H9 (cell line): ENCODE measurements at regions not wholly inside any gene's neighbourhood (a gene's known extent, or its start where the extent isn't known, plus 50 kb on each side); places are given as distances from the start of the nearest gene placed in this dataset.

Experiments
- DNase-seq: peaks from one replicate; pipeline ENCODE4 v3.0.0-alpha.2; 2017
- H2AFZ ChIP-seq: one replicate; pipeline ENCODE4 v1.6.1; 2013; ENCODE audit warnings: mild to moderate bottlenecking, low read length, control low read depth, moderate library complexity
- H2AK5ac ChIP-seq: 2 replicates; pipeline ENCODE4 v1.6.1; 2013; ENCODE audit warnings: low read length, control low read depth, mixed read lengths; ENCODE audit not compliant: insufficient read length
- H2BK120ac ChIP-seq: one replicate; pipeline ENCODE4 v1.6.1; 2013; ENCODE audit warnings: low read depth, mild to moderate bottlenecking, low read length, control low read depth, inconsistent platforms; ENCODE audit not compliant: poor library complexity, severe bottlenecking
- H2BK12ac ChIP-seq: 2 replicates; pipeline ENCODE4 v1.6.1; 2013; ENCODE audit warnings: low read length, control low read depth, mixed read lengths, low read depth; ENCODE audit not compliant: insufficient read length
- H2BK15ac ChIP-seq: 2 replicates; pipeline ENCODE4 v1.6.1; 2013; ENCODE audit warnings: low read depth, low read length, control low read depth
- H2BK20ac ChIP-seq: one replicate; pipeline ENCODE4 v1.6.1; 2013; ENCODE audit warnings: low read depth, mild to moderate bottlenecking, low read length, control low read depth, inconsistent platforms; ENCODE audit not compliant: poor library complexity, severe bottlenecking
- H2BK5ac ChIP-seq: 2 replicates; pipeline ENCODE4 v1.6.1; 2013; ENCODE audit warnings: low read length, control low read depth, mixed read lengths; ENCODE audit not compliant: insufficient read length
- H3K14ac ChIP-seq: 2 replicates; pipeline ENCODE4 v1.6.1; 2013; ENCODE audit warnings: low read length, control low read depth; ENCODE audit not compliant: insufficient read depth
- H3K18ac ChIP-seq: 2 replicates; pipeline ENCODE4 v1.6.1; 2013; ENCODE audit warnings: low read depth, mild to moderate bottlenecking, mixed read lengths, low read length, control low read depth; ENCODE audit not compliant: insufficient read length
- H3K23ac ChIP-seq: 2 replicates; pipeline ENCODE4 v1.6.1; 2013; ENCODE audit warnings: low read length, control low read depth, mixed read lengths, low read depth; ENCODE audit not compliant: insufficient read length
- H3K23me2 ChIP-seq: 2 replicates; pipeline ENCODE4 v1.6.1; 2013; ENCODE audit warnings: low read depth, mild to moderate bottlenecking, mixed read lengths, low read length, control low read depth; ENCODE audit not compliant: insufficient read length, poor library complexity, severe bottlenecking
- H3K27ac ChIP-seq: 2 replicates; pipeline ENCODE4 v1.5.1; 2013; ENCODE audit warnings: low read length, control low read depth, mixed read lengths, low read depth; ENCODE audit not compliant: insufficient read length
- H3K27me3 ChIP-seq: 2 replicates; pipeline ENCODE4 v1.6.1; 2013; ENCODE audit warnings: low read length, control low read depth, inconsistent platforms; ENCODE audit not compliant: insufficient read depth
- H3K4ac ChIP-seq: 2 replicates; pipeline ENCODE4 v1.6.1; 2013; ENCODE audit warnings: low read depth, mild to moderate bottlenecking, control low read depth, inconsistent platforms, low read length, moderate library complexity
- H3K4me1 ChIP-seq: 2 replicates; pipeline ENCODE4 v1.6.1; 2013; ENCODE audit warnings: low read length, control low read depth, inconsistent platforms; ENCODE audit not compliant: insufficient read depth
- H3K4me2 ChIP-seq: 2 replicates; pipeline ENCODE4 v1.6.1; 2013; ENCODE audit warnings: low read length, control low read depth, mixed read lengths; ENCODE audit not compliant: insufficient read length, insufficient read depth
- H3K56ac ChIP-seq: 2 replicates; pipeline ENCODE4 v1.6.1; 2013; ENCODE audit warnings: low read depth, mild to moderate bottlenecking, mixed read lengths, low read length, control low read depth; ENCODE audit not compliant: insufficient read length
- H3K79me1 ChIP-seq: 2 replicates; pipeline ENCODE4 v1.6.1; 2013; ENCODE audit warnings: low read depth, mild to moderate bottlenecking, moderate library complexity, low read length, control low read depth, inconsistent platforms; ENCODE audit not compliant: insufficient read depth, poor library complexity, severe bottlenecking
- H3K79me2 ChIP-seq: 2 replicates; pipeline ENCODE4 v1.6.1; 2013; ENCODE audit warnings: low read length, control low read depth, inconsistent platforms; ENCODE audit not compliant: insufficient read depth
- H3K9ac ChIP-seq: 2 replicates; pipeline ENCODE4 v1.6.1; 2013; ENCODE audit warnings: low read length, control low read depth, mixed read lengths; ENCODE audit not compliant: insufficient read length; ENCODE audit errors: extremely low read depth
- H3K9me3 ChIP-seq: one replicate; pipeline ENCODE4 v1.6.1; 2013; ENCODE audit warnings: low read depth, low read length, inconsistent platforms; ENCODE audit not compliant: control insufficient read depth
- H3T11ph ChIP-seq: one replicate; pipeline ENCODE4 v1.6.1; 2013; ENCODE audit warnings: mild to moderate bottlenecking, low read length, control low read depth, inconsistent platforms
- H4K20me1 ChIP-seq: one replicate; pipeline ENCODE4 v1.6.1; 2013; ENCODE audit not compliant: control insufficient read depth, insufficient read length, insufficient read depth
- H4K5ac ChIP-seq: 2 replicates; pipeline ENCODE4 v1.6.1; 2013; ENCODE audit warnings: low read depth, mild to moderate bottlenecking, mixed read lengths, low read length, control low read depth; ENCODE audit not compliant: insufficient read length
- H4K8ac ChIP-seq: replicated peaks from 2 replicates; pipeline ENCODE4 v1.6.1; 2013; ENCODE audit warnings: low read length, control low read depth, mixed read lengths, low read depth; ENCODE audit not compliant: insufficient read length
- H4K91ac ChIP-seq: 2 replicates; pipeline ENCODE4 v1.6.1; 2013; ENCODE audit warnings: low read depth, mild to moderate bottlenecking, moderate library complexity, mixed read lengths, low read length, control low read depth; ENCODE audit not compliant: insufficient read length
- H3K27ac Mint-ChIP-seq, 3 experiments: 2 replicates in 2 of 3; 3 replicates in 1 of 3; pipeline ENCODE4 v1.8.0; 2020 to 2021; ENCODE audit warnings: mixed read lengths in 3 of 3, mild to moderate bottlenecking in 1 of 3, moderate library complexity in 1 of 3
- H3K27me3 Mint-ChIP-seq: 2 replicates; pipeline ENCODE4 v1.8.0; 2021; ENCODE audit warnings: low read depth, mild to moderate bottlenecking, moderate library complexity, mixed read lengths
- H3K36me3 Mint-ChIP-seq, 3 experiments: 2 replicates in 2 of 3; 3 replicates in 1 of 3; pipeline ENCODE4 v1.8.0; 2020 to 2021; ENCODE audit warnings: low read depth in 3 of 3, mixed read lengths in 3 of 3; ENCODE audit not compliant: insufficient read depth in 1 of 3
- H3K4me1 Mint-ChIP-seq, 2 experiments: 2 replicates each; pipeline ENCODE4 v1.8.0; 2020; ENCODE audit warnings: mixed read lengths in 2 of 2
- H3K4me3 Mint-ChIP-seq, 2 experiments: 2 replicates in 1 of 2; 3 replicates in 1 of 2; pipeline ENCODE4 v1.8.0; 2020 to 2021; ENCODE audit warnings: mild to moderate bottlenecking in 2 of 2, mixed read lengths in 2 of 2, moderate library complexity in 1 of 2
- H3K9me3 Mint-ChIP-seq, 2 experiments: 2 replicates in 1 of 2; 3 replicates in 1 of 2; pipeline ENCODE4 v1.8.0; 2020; ENCODE audit warnings: mild to moderate bottlenecking in 2 of 2, mixed read lengths in 2 of 2, moderate library complexity in 1 of 2
- CTCF ChIP-seq: fragments of 200-600 bp; sonication (generic); conservative IDR thresholded peaks from 3 replicates; pipeline ENCODE4 v1.8.0; 2021; ENCODE audit warnings: antibody characterized with exemption, mild to moderate bottlenecking
- WGBS: extraction: QIAGEN DNeasy Blood & Tissue Kit; methylation state at CpG from one replicate; pipeline ENCODE4 v1.1.7; 2013; ENCODE audit warnings: missing lambda C conversion rate, low lambda C conversion rate, mixed read lengths; ENCODE audit not compliant: insufficient read length; ENCODE audit errors: extremely low coverage; 5-methylcytosine and 5-hydroxymethylcytosine counted together

- H3K56ac ChIP-seq, result no peak overlapping the region
- no peak overlapping the region for H3K27ac Mint-ChIP-seq
- H3K4me2 ChIP-seq, result no peak overlapping the region
- H3K9ac ChIP-seq, result no peak overlapping the region
- 0 out of 4 replicates have a peak, but pooled peaks cover 0 to 2% of the 10 kb centered on the region in 2 experiments for H3K4me1 Mint-ChIP-seq
- no peak overlapping the region for H4K8ac ChIP-seq
- no peaks in the 10 kb centered on the region for H4K20me1 ChIP-seq
- no peaks in the 10 kb centered on the region for H3K23me2 ChIP-seq
- H3K4ac ChIP-seq, result no peak overlapping the region
- H3K9me3 Mint-ChIP-seq, result no peaks in the 10 kb centered on the region
- DNase-seq, result no peak
- no peaks in the 10 kb centered on the region; the same call in 1 of the 2 replicates for H3K27me3 Mint-ChIP-seq
- H3K79me2 ChIP-seq, result no peaks in the 10 kb centered on the region
- no peak overlapping the region for H2BK20ac ChIP-seq
- no peak overlapping the region for H3K18ac ChIP-seq
- no peak overlapping the region for H2BK120ac ChIP-seq
- no peak overlapping the region for H3T11ph ChIP-seq
- H3K27me3 ChIP-seq, result no peaks in the 10 kb centered on the region
- no CpG with 5 or more reads among the region's 5 CpGs for WGBS
- no peak overlapping the region for H4K91ac ChIP-seq
- H2BK12ac ChIP-seq, result no peak overlapping the region
- TF ChIP-seq CTCF, result no peak
- H2BK15ac ChIP-seq, result no peak overlapping the region
- H3K9me3 ChIP-seq, result no peaks in the 10 kb centered on the region
- no peaks in the 10 kb centered on the region for H3K79me1 ChIP-seq
- H3K14ac ChIP-seq, result no peak overlapping the region
- no peaks in the 10 kb centered on the region for H3K4me1 ChIP-seq
- no peak overlapping the region for H3K23ac ChIP-seq
- no peak overlapping the region for H4K5ac ChIP-seq
- H2AK5ac ChIP-seq, result no peak overlapping the region
- no peak overlapping the region for H2AFZ ChIP-seq
- no peak overlapping the region for H3K27ac ChIP-seq
- no peaks in the 10 kb centered on the region for H3K36me3 Mint-ChIP-seq
- no peak overlapping the region for H2BK5ac ChIP-seq
- H3K4me3 Mint-ChIP-seq, result no peak overlapping the region
Measured at GRCh38 chr18:3367491-3368091, 82.4 kb upstream of the TGIF1 start.
